ENCODE measurements at regions not wholly inside any gene's neighbourhood (a gene's known extent, or its start where the extent isn't known, plus 50 kb on each side); places are given as distances from the start of the nearest gene placed in this dataset.

- TF ChIP-seq CTCF (IDR thresholded peaks at IDR 0.05 in 8 of 11, conservative IDR thresholded peaks at IDR 0.05 in 3 of 11) (no peak), POLR2AphosphoS5 (IDR thresholded peaks at IDR 0.05) (no peak), POLR2A (IDR thresholded peaks at IDR 0.05) (no peak)
Measured at GRCh38 chr18:46422552-46423055, 234.4 kb downstream of the LOXHD1 start.

Measured in spleen (tissue), 7 donors.